Heart left ventricle (tissue), 16 donors: ENCODE measurements at regions not wholly inside any gene's neighbourhood (a gene's known extent, or its start where the extent isn't known, plus 50 kb on each side); places are given as distances from the start of the nearest gene placed in this dataset.

Source experiments
- ATAC-seq, 4 donors: fragments of 200-7000 bp; cut with Tn5 transposase; one replicate each; pipeline ENCODE4 v1.9.1; 2020 to 2022; ENCODE audit warnings: moderate library complexity in 4 of 4, mild to moderate bottlenecking in 3 of 4, moderate number of reproducible peaks in 1 of 4
- DNase-seq, 5 donors: peaks; one replicate each; pipeline ENCODE4 v3.0.0-alpha.2; 2020
- H3K27ac ChIP-seq, 12 donors: fragments of 200-600 bp; sonication (generic) in 4 of 12; one replicate each; pipeline versions ENCODE4 v1.5.0 to v1.8.0; 2016 to 2022; ENCODE audit warnings: mild to moderate bottlenecking in 2 of 12
- H3K27me3 ChIP-seq, 9 donors: fragments of 200-600 bp; sonication (generic) in 2 of 9; one replicate each; pipeline versions ENCODE4 v1.5.1 to v1.8.0; 2016 to 2022; ENCODE audit warnings: mild to moderate bottlenecking in 3 of 9
- H3K36me3 ChIP-seq, 9 donors: fragments of 200-600 bp; sonication (generic) in 2 of 9; one replicate each; pipeline versions ENCODE4 v1.5.0 to v1.8.0; 2018 to 2022; ENCODE audit warnings: mild to moderate bottlenecking in 2 of 9
- H3K4me1 ChIP-seq, 12 donors: fragments of 200-600 bp; sonication (generic) in 4 of 12; one replicate each; pipeline versions ENCODE4 v1.5.0 to v1.8.0; 2016 to 2022; ENCODE audit warnings: mild to moderate bottlenecking in 3 of 12
- H3K4me3 ChIP-seq, 12 donors: fragments of 200-600 bp; sonication (generic) in 4 of 12; one replicate each; pipeline versions ENCODE4 v1.5.0 to v1.8.0; 2017 to 2022; ENCODE audit warnings: mild to moderate bottlenecking in 9 of 12, moderate library complexity in 4 of 12
- H3K9me3 ChIP-seq, 12 donors: fragments of 200-600 bp; sonication (generic) in 4 of 12; one replicate each; pipeline versions ENCODE4 v1.5.0 to v1.8.0; 2016 to 2022; ENCODE audit warnings: mild to moderate bottlenecking in 1 of 12
- CTCF ChIP-seq, 12 donors: fragments of 200-600 bp; sonication (generic) in 4 of 12; IDR thresholded peaks; one replicate each; pipeline versions ENCODE4 v1.5.0 to v1.8.0; 2018 to 2022; ENCODE audit warnings: antibody characterized with exemption in 12 of 12, mild to moderate bottlenecking in 5 of 12
- POLR2A ChIP-seq, 2 donors: fragments of 450-650 bp; IDR thresholded peaks; one replicate each; pipeline ENCODE4 v1.6.1; 2017; ENCODE audit warnings: antibody characterized with exemption in 2 of 2, mild to moderate bottlenecking in 2 of 2, moderate library complexity in 2 of 2
- WGBS, 4 donors: extraction: QIAGEN DNeasy Blood & Tissue Kit in 2 of 4; methylation state at CpG; one replicate each; pipeline versions ENCODE4 v1.1.5 to v1.1.7; 2013 to 2018; 5-methylcytosine and 5-hydroxymethylcytosine counted together
- intact Hi-C, 10 donors: fragments of 100-400 bp; cut with DNase I; formaldehyde crosslinking; loops; one replicate each; pipeline versions ENCODE4 v1.11.1 to v1.14.2; 2022
- donor health status: ischemic (EF 13 %, LVEDD 7.1; RV severe dilation, severe dysfunction).
- donor health status: healthy with polysubstance abuse.
- donor health status: DM: no; HTN: yes; CAD: no.
- donor health status: DM: no; HTN: no; CAD: no.
- donor health status: ischemic (EF 25% LVEDD 6.9; RV normal size, moderate dysfunction).
- donor health status: ischemic (EF 25% LVEDD 5.7; RV mildly dilated, moderate dysfunction).
- donor health status: healthy.
- donor health status: DM: yes; HTN: yes; CAD: no.
- donor health status: ischemic (EF 35%, LVEDD 5.7; RV mildly dilated, moderate dysfunction).
- donor health status: nonischemic (EF 11% LVEDD 7.7; RV severe dilation, severe dysfunction).
- donor health status: DM: yes; HTN: yes; CAD: no.
- donor health status: PGD.
- donor health status: ischemic (EF 29% LVEDD 5.4; RV normal size, mild dysfunction).
- donor health status: nonischemic (EF 23%, LVEDD 6.1; RV moderate dilation, normal function).

- H3K9me3 ChIP-seq = peaks cover 0 to 21% (median 0%) of the 10 kb centered on the region in 12 donors
- DNase-seq (no peak), ATAC-seq (no peak)
- no peak for TF ChIP-seq CTCF (IDR thresholded peaks at IDR 0.05)
- no peak for TF ChIP-seq POLR2A (IDR thresholded peaks at IDR 0.05)
- H3K27ac ChIP-seq = no peak overlapping the region
- no peaks in the 10 kb centered on the region for H3K27me3 ChIP-seq
- intact Hi-C loops = no loop called here
- H3K4me1 ChIP-seq = no peaks in the 10 kb centered on the region
- H3K4me3 ChIP-seq = no peak overlapping the region
- no peaks in the 10 kb centered on the region for H3K36me3 ChIP-seq
Observed at GRCh38 chr6:115220551-115221159, 840.0 kb downstream of the FRK start.

- Histone ChIP-seq H3K4me1 (no peaks in the 10 kb centered on the region), H3K27ac (no peak overlapping the region), H3K27me3 (no peaks in the 10 kb centered on the region), H3K4me3 (no peak overlapping the region), H3K36me3 (no peaks in the 10 kb centered on the region), H3K9me3 (peaks cover 0 to 22% (median 0%) of the 10 kb centered on the region in 12 donors)
- DNase-seq = no peak
- TF ChIP-seq POLR2A (IDR thresholded peaks at IDR 0.05) = no peak
- no peak for TF ChIP-seq CTCF (IDR thresholded peaks at IDR 0.05)
- intact Hi-C loops = no loop called here
- no peak for ATAC-seq
Observed at GRCh38 chr6:115219645-115220044, 841.0 kb downstream of the FRK start.

- WGBS, 4 donors = 87 to 93% (median 90%) methylated on average over 5 of the region's 5 CpGs
- H3K27me3 ChIP-seq = no peaks in the 10 kb centered on the region
- H3K27ac ChIP-seq = no peak overlapping the region
- no peak for DNase-seq
- no peak overlapping the region for H3K4me3 ChIP-seq
- H3K9me3 ChIP-seq = peaks cover 0 to 24% (median 0%) of the 10 kb centered on the region in 12 donors
- ATAC-seq = no peak
- TF ChIP-seq CTCF (IDR thresholded peaks at IDR 0.05) (no peak), POLR2A (IDR thresholded peaks at IDR 0.05) (no peak)
- intact Hi-C loops = no loop called here
- no peaks in the 10 kb centered on the region for H3K4me1 ChIP-seq
- no peaks in the 10 kb centered on the region for H3K36me3 ChIP-seq
Observed at GRCh38 chr6:115216835-115217234, 843.9 kb downstream of the FRK start.

- intact Hi-C loops = no loop called here
- Histone ChIP-seq H3K27ac (no peak overlapping the region), H3K4me3 (no peak overlapping the region), H3K27me3 (no peaks in the 10 kb centered on the region), H3K36me3 (no peaks in the 10 kb centered on the region), H3K4me1 (no peaks in the 10 kb centered on the region), H3K9me3 (peaks cover 0 to 32% (median 5%) of the 10 kb centered on the region in 12 donors)
- DNase-seq (no peak), ATAC-seq (no peak)
- no peak for TF ChIP-seq POLR2A (IDR thresholded peaks at IDR 0.05)
- TF ChIP-seq CTCF (IDR thresholded peaks at IDR 0.05) = no peak
- WGBS, 4 donors = 34 to 52% (median 42%) methylated on average over 1 of the region's 1 CpG
Observed at GRCh38 chr6:115214283-115214682, 846.4 kb downstream of the FRK start.
